DLD1 (cell line): ENCODE measurements at regions not wholly inside any gene's neighbourhood (a gene's known extent, or its start where the extent isn't known, plus 50 kb on each side); places are given as distances from the start of the nearest gene placed in this dataset.

Source experiments
- in situ Hi-C: cut with HindIII; loops from 2 replicates; pipeline ENCODE4 v1.10.0; 2017; ENCODE audit warnings: low sequenced_read_pairs

DNA sequence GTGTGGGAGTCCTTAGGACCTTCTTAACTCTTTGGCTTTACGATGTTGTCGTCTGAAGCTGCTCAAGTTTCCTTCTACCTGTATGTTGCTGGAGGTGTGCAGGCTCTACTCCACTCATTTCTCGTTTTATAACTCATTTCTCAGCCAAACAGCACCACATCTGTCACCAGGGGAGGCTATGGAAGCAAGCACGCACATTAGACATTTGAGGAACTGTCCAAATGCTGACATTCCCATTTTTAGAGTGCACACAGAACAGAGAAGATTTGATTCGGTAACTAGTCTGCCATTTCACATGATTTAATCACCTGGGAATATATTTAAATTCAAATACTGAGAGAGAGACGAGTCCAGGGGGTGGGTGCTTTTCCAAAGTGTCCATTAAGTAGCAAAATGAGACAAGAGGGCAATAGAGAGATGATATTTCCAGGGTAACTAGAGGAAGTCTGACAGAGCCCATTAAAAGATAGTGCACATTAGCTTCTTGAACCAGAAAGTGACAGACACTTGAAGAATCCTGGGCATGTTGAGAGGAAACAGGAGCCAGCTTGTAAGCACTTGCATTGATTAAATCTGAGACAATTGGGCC lies 793.3 kb downstream of the TDRD15 start:
- in situ Hi-C loops, result no loop called here

DNA sequence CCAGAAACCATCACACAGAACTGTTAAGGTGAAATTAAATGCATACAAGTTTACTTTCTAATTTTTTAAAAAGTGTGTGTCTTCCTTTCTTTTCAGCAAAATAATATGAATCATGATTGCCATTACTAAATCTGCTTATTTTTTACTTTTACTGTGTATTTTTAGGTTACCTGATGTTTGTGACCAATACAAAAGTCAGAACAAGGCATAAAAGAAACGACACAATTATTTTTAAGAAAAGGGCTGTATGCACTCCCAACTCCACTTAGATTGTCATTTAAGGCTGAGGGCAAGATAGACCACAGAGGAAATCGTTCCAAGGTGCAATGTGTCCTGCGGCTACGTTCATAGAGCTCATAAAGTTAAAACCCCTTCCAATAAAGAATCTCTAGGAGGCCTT lies 797.0 kb downstream of the TDRD15 start:
- in situ Hi-C loops, result no loop called here

DNA sequence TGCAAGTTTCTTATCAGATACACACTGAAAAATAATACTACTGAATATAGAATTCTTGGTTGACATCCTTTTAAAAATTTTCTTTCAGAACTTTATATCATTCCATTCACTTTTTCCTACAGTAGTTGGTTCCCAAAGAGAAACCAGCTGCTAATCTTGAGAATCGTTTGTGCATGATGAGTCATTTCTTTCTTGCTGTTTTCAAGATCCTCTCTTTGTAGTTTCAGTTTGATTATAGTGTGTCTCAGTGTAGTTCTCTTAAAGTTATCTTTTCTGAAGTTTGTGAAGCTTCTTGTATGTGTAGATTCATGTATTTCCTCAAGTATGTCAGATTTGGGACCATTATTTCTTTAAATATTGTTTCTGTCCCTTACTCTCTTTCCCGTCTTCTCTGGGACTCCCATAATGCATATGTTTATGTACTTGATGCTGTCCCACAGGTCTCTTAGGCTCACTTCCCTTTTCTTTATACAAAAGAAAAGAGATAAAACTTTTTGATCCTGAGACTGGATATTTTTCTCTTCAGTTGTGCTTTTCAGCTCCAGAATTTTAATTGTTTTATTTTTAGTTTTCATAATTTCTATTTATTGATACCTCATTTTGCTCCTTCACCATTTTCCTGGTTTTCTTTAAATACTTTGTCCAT lies 801.0 kb downstream of the TDRD15 start:
- in situ Hi-C loops, result no loop called here

DNA sequence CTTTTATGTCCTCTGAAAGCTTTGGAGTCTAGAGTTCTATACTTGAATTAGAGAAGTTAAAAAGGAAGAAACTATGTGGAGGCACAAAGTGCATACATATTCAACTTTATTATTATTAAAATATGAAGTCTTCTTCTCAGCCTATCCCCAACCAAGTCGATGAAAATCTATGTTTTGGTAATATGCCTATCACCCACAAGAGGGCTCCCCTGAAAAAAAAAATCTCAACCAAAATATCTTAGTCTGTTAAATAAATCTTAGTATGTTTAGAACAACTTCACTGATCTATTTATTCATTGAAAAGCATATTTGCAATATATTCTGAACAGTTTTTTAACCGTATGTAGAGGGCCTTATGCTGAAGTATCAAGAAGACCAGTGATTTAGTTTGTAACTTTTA lies 804.5 kb downstream of the TDRD15 start:
- in situ Hi-C loops, result no loop called here

DNA sequence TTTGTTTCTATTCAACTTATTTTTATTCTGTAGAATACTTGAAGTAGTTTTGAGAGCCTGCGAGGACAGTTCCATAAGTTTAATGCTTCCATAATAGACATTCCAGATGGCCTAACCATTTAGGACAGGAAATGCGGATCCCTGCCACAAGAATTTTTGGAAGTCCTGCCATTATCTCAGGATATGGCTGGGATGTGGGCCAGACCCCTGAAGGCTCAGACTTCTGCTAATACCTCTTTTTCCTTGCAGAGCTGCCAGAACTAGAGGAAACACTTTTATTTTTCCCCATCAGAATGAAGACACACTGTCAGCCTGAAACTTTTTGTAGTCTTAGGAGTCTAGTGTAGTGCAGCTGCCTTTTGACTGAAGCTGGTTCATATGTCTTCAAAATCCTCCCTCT lies 806.5 kb downstream of the TDRD15 start:
- in situ Hi-C loops, result no loop called here

DNA sequence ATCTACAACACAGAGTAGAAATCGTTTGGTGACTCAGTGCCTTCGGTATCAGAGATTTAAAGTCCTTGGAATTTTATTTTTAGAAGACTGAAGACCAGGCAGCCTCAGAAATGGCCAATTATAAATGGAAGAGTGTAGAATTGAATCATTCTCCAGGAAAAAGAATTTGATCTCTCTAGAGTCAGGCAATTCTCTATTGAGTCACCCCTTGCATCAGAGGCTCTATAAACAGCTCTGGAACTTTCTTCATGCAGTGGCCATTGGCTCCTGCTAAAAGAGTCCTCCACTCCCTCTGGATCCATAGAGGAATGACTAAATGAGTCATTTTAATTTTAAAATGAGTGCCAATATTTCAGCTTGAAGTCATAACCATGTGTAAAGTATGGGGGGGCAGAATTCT lies 816.2 kb downstream of the TDRD15 start:
- in situ Hi-C loops, result no loop called here

DNA sequence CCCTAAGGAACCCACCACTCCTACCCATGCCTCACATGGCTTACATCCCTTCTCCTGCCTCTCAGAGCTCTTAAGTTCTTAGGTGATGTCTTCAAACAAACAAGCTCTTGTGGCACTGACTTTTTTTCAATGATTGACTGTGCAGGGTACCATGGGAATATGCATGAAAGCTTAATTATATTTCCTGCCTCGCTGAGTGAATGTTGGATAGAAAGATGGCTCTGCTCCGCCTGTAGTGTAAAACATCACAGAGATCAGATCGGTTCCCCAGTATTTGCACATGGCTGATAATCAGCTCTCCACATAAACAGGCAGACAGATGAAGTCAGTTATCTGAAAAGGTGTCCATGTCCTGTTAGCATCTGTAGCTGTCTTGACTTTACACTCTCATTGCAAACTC lies 820.8 kb downstream of the TDRD15 start:
- in situ Hi-C loops, result no loop called here

DNA sequence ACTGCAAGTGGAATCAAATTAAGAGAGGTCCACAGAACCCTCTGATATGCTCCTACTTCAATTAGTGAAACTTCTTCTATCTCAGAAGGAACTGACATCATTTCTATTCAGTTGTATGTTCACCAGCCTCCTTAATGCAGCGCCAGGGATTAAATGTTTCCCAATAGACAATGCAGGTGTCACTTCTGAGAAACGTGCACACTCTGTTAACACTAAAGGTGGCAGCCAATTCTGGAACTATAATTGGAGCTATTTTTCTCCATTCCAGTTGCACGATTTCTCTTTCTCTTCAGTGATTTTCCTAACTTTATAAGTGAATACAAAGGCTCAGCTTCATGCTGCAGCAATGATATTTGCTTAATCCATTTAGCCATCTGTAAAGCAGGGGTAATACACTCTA lies 821.9 kb downstream of the TDRD15 start:
- in situ Hi-C loops, result no loop called here

DNA sequence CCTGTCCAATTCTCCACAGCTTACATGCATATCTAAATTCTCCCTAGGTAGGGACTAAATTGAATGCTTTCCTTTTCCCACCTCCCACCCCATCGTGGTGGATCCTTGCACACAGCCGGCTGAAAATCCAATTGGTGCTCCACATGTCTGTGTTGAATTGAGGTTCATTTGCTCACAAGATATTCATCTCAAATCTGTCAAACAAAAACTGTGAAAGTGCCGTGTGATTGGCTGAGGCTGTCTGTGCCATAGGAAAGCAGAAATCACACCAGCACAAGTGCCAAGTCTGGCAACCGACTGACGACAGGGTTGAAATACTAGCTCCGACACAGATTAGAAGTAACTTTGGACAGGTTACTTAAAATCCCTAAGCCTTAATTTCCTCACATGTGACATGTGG lies 823.3 kb downstream of the TDRD15 start:
- in situ Hi-C loops, result no loop called here

DNA sequence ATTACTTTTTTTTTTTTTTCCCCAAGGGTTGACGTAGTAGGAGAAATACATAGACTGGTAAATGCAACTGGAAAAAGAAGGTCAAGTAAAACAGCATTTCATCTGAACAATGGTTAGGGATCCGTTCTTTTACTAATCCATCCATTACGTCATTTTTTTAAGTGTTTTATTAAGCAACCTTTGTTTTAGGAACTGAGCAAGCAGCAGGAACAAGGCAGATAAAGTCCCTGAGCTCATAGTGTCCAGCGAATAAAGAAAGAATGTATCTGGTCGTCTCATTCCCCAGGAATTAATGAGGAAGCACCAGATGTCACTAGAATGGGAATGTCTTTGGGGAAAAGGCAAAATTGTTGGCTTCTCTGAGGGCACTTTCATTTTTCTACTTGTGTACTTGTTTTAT lies 842.4 kb downstream of the TDRD15 start:
- in situ Hi-C loops, result no loop called here

DNA sequence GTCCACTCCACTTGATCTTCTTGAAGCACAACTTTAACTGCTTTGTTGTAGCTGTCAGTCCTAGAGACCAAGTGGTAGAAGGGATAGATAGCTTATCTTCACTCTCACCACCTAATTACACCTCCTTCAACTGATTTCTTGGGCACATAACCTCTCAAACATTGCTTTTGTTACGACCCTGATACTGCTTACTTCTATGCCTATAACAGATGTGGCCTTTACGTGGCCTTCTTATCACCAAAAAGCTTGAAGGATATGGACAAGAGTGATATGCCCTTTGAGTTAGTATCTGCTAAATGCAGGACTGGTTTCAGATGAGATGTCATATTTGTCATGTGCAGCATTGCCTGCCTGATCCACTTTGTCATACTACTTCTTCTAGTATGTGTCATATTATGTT lies 847.2 kb downstream of the TDRD15 start:
- in situ Hi-C loops, result no loop called here

DNA sequence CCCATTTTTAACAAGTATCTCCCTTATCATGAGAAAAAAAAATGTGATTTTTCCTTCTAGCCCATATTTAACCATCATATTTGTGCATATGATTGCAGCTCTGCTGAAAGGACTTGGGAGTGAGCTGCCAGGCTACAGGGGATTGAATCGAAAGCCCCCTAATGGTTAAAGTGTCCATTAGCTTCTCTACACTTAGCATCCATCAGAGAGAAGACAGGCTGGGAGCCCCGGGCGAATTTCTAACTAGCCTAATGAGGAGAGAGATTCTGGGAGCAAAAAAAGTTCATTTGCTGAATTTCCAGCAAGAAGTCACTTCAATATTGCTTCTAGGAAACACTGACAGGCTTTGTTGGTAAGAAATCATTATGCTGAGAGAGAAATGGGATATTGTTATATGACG lies 848.8 kb downstream of the TDRD15 start:
- in situ Hi-C loops, result no loop called here

DNA sequence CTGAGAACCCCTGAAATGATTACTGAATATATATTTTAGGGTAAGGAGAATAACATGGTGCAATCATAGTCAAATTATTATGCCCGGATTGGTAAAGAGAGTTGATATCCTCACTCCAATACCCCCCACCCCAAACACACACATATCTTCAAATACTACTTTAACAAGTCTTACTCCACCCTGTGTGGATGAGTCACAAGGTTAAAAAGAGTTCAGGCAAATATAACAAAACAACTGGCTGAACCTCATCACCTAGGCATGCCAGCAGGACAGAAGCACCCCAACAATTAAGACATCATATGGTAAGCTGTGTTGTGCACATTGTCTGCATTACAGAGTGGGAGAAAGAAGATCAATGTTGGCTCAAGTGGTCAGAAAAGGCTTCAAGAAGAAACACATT lies 857.4 kb downstream of the TDRD15 start:
- in situ Hi-C loops, result no loop called here

DNA sequence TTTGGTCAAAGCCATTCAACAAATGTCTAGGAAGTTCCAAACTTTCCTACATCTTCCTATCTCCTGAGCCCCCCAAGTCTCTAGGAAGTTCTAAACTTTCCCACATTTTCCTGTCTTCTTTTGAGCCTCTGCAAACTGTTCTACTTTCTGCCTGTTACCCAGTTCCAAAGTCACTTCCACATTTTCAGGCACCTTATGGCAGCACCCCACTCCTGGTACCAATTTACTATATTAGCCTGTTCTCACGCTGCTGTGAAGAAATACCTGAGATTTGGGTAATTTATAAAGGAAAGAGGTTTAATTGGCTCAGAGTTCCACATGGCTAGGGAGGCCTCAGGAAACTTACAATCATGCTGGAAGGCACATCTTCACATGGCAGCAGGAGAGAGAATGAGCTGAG lies 869.2 kb downstream of the TDRD15 start:
- in situ Hi-C loops, result no loop called here

DNA sequence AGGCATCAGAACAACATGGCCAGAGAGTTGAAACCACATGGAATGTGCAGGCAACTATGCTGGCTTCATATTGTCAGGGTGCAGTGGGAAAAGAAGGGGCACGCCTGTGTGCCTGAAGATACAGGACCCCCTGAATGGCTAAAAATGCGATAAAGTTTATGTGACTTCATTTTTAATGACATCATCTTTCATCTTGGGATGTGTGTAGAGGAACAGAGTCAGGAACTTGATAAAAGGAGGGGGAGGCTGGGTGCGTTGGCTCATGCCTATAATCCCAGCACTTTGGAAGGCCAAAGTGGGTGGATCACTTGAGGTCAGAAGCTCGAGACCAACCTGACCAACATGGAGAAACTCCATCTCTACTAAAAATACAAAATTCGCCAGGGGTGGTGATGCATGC lies 872.6 kb downstream of the TDRD15 start:
- in situ Hi-C loops, result no loop called here

DNA sequence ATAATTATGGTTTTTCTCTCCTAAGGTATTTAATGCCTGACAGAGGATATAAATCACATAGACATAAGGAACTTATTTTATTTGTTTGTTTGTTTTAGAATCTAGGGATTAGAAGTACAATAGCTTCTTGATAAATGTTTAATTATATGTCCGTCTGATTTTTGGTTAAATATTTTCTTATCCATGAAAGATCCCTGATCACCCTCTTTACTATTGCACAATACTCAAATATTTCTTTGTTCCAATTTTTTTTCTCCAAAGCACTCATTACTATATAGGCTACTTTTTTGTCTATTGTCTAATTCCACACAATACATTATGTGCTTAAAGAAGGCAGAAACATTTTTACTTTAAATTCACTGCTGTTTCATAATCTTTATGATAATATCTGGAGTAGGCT lies 875.8 kb downstream of the TDRD15 start:
- in situ Hi-C loops, result no loop called here

DNA sequence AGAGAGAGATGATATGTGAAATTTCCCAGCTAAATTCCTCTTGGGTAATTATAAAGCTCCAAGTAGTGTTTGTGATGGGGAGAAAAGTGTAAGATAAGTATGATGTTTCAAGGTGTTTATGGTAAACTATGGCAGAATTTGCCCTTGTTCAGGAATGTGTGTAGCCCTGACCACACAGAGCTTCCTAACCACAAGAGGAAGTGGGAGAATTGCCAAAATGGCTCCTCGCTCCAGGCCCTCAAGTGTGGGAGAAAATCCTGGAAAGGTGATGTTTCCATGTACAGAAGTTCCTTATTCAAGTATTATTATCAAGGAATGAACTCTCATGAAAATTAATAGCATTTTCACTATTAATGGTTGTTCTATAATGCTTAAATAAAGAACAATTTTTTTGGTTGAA lies 878.3 kb downstream of the TDRD15 start:
- in situ Hi-C loops, result no loop called here

DNA sequence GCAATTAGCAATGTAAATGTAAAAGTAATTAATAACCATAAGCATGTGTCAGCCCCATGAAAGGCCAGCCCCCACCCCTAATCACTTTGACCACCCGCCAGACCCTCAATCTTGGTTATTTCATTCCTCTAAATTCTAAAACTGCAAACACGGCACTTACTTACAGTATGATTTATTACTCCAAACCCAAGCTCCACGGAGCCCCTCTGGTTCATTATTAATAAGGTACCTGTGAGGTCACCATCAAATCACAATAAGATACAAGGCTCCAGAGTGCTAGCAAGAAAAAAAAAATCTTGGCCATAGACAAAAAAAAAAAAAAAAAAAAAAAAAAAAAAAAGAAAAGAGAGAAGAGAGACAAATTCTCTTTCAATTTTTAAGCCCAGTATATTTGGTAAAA lies 879.5 kb downstream of the TDRD15 start:
- in situ Hi-C loops, result no loop called here

DNA sequence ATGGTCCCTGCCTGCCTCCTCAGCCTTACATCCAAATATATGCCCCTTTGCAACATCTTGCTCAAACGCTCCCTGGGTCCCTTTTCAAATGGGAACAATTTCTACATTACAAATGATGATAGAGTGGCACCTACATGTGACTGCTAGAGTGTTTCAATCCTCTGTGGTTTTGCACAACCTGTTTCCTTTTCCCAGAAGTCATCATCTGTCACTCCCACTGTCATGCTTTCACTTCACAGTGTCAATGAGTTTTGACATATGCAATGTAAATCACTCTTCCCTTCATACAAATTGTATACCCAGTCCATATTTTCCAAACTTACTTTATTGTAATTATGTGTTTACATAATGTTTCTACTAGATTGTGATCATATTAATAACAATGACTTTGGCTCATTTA lies 887.3 kb downstream of the TDRD15 start:
- in situ Hi-C loops, result no loop called here

DNA sequence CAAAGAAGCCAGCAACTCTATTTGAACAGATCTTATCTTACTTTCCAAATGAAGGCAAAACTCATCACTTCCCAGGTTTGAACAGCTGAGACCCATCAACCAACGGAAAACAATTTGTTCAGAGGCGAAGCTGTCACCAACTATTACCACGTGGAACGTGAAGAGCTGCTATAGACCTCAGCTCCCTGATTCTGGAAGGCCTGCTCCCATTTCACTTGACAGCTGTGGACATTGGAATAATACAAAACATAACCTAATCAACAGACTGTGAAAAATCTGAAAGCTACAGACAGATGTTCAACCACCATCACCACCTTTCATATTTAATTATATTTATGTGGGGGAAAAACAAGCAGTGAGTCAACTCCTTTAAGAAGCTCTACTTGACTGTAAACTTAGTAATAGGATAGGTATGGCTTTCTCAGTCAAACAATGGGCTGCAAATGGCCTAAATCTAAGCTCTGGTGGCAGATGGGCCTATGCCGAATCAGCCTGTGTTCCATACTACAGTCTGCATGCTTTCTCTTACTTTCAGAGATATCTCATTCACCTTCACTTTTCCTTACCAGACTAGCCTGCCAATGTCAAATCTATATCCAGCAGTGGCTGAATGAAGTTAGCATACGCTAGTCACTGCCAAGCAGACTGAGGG lies 896.4 kb downstream of the TDRD15 start:
- in situ Hi-C loops, result no loop called here

DNA sequence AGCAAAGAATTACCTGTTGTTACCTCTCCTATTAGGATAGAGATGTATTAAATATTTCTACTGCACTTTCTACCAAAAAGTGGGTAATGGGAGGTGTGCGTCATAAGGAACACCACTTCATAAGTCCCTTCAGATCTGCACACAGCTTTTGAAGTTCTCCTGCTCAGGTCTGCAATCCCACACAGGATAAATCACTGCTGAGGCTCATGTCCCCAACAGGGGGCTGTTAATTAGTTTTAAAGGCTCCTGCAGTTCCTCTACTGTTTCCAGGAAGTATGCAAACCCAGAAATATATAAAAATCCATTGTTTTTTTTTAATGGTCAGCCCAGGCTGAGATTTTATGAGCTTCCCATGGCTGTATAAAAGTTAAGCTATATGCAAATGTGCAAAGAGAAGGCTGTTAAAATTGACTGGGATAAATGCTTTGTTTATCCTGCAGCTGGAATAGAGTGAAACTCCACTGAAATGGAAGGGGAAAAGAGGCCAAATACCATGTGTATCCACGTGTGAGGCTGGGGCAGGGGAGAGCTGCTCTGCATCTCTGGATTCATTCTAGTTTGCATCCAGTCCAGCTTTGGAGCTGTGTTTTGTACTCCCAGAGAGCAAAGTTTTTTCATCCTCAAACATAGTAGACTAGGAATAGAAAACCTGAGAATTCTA lies 903.7 kb downstream of the TDRD15 start:
- in situ Hi-C loops, result no loop called here

DNA sequence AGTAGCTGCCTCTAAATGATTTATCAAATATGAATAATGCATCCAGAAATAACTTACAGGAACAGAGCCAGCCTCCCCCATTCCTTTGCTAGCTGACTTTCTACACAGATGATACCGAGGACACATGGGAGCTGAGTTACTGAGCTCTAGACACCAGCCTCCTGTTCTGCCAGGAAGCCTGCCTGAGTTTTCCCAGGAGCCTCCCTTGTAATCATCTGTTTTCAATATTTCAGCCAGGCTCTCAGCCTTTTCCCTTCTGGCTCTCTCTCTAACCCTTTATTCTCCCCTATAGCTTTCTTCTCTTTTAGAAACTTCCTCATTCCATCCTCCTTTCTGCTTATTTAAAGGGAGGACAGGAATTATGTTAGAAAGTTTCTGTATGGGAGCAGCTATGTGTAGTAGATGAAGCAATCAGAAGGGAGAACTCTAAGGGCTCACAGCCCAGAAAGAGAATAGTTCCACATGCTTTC lies 911.6 kb downstream of the TDRD15 start:
- in situ Hi-C loops, result no loop called here
